Ishikawa (cell line): ENCODE measurements at regions not wholly inside any gene's neighbourhood (a gene's known extent, or its start where the extent isn't known, plus 50 kb on each side); places are given as distances from the start of the nearest gene placed in this dataset.

ENCODE experiments used
- CEBPB ChIP-seq: IDR thresholded peaks from 2 replicates; pipeline ENCODE4 v1.6.1; 2012
- CREB1 ChIP-seq: IDR thresholded peaks from 2 replicates; pipeline ENCODE4 v1.6.1; 2012; ENCODE audit warnings: low read depth
- EGR1 ChIP-seq: IDR thresholded peaks from 2 replicates; pipeline ENCODE4 v1.6.1; 2012
- EP300 ChIP-seq: IDR thresholded peaks from 2 replicates; pipeline ENCODE4 v1.6.1; 2012; ENCODE audit warnings: borderline replicate concordance
- FOXM1 ChIP-seq: IDR thresholded peaks from 2 replicates; pipeline ENCODE4 v1.6.1; 2012; ENCODE audit warnings: low read depth, borderline replicate concordance
- MAX ChIP-seq: IDR thresholded peaks from 2 replicates; pipeline ENCODE4 v1.6.1; 2012
- NFIC ChIP-seq: IDR thresholded peaks from 2 replicates; pipeline ENCODE4 v1.6.1; 2012
- RAD21 ChIP-seq: IDR thresholded peaks from 2 replicates; pipeline ENCODE4 v1.6.1; 2012; ENCODE audit warnings: low read depth
- REST ChIP-seq: IDR thresholded peaks from 2 replicates; pipeline ENCODE4 v1.6.1; 2012; ENCODE audit warnings: low read depth, mild to moderate bottlenecking
- TAF1 ChIP-seq: IDR thresholded peaks from 2 replicates; pipeline ENCODE4 v1.6.1; 2012; ENCODE audit warnings: low read depth, mild to moderate bottlenecking
- TCF12 ChIP-seq: IDR thresholded peaks from 2 replicates; pipeline ENCODE4 v1.6.1; 2012; ENCODE audit warnings: low read depth
- TEAD4 ChIP-seq: IDR thresholded peaks from 2 replicates; pipeline ENCODE4 v1.6.1; 2012
- YY1 ChIP-seq: IDR thresholded peaks from 2 replicates; pipeline ENCODE4 v1.6.1; 2012; ENCODE audit warnings: low read depth
- ZBTB7A ChIP-seq: IDR thresholded peaks from 2 replicates; pipeline ENCODE4 v1.6.1; 2012; ENCODE audit warnings: low read depth
- TF ChIP-seq, protein P1 (sequence below): IDR thresholded peaks from 2 replicates; pipeline ENCODE4 v1.6.1; 2012

DNA sequence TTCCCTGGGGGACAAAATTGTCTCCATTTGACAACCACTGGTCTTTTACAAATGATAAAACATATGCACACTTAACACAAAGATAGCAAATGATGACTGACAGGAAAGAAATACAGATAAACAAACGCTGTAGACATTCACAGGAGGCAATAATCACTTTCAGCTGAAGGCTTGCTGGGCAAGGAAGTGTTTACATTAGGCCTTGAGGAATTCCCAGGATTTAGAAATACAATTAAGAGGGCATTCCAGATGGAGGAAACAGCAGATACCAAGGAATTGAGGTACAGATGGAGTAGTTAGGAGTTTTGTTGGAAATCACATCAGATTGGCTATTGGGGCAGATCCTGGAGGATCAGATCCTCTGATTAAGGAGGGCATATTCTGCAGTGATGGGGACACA lies 93.9 kb downstream of the DYRK2 start:
- no peak for TF ChIP-seq EGR1
- TF ChIP-seq REST: no peak
- TF ChIP-seq ZBTB7A: no peak
- TF ChIP-seq, protein P1, sequence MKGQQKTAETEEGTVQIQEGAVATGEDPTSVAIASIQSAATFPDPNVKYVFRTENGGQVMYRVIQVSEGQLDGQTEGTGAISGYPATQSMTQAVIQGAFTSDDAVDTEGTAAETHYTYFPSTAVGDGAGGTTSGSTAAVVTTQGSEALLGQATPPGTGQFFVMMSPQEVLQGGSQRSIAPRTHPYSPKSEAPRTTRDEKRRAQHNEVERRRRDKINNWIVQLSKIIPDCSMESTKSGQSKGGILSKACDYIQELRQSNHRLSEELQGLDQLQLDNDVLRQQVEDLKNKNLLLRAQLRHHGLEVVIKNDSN: no peak

GRCh38 chr12:67747869-67748742 lies 99.6 kb downstream of the DYRK2 start:
- TF ChIP-seq YY1 (0 out of 2 replicates have a peak, but pooled peaks have one; percentile 61), CEBPB (no peak), FOXM1 (no peak), CREB1 (no peak), TEAD4 (peak; percentile 41; the same call in 1 of the 2 replicates), NFIC (peak; percentile 44; the same call in 1 of the 2 replicates), EP300 (peak; percentile 51; the same call in 1 of the 2 replicates), TCF12 (no peak), MAX (peak; percentile 41), REST (no peak), TAF1 (no peak)

GRCh38 chr12:67748743-67749040 lies 100.1 kb downstream of the DYRK2 start:
- no peak for TF ChIP-seq RAD21

- TF ChIP-seq FOXM1: no peak
- TF ChIP-seq MAX: no peak
- TF ChIP-seq NFIC: no peak
- no peak for TF ChIP-seq TAF1
- no peak for TF ChIP-seq TCF12
- TF ChIP-seq REST: no peak
- no peak for TF ChIP-seq YY1
- no peak for TF ChIP-seq EGR1
- TF ChIP-seq CREB1: no peak
- no peak for TF ChIP-seq RAD21
- TF ChIP-seq, protein P1: no peak
- no peak for TF ChIP-seq ZBTB7A
- TF ChIP-seq TEAD4: no peak
- no peak for TF ChIP-seq EP300
- TF ChIP-seq CEBPB: no peak
Observed at GRCh38 chr12:67750513-67751183, 102.1 kb downstream of the DYRK2 start.
